OCI-LY3 (cell line): ENCODE measurements at regions not wholly inside any gene's neighbourhood (a gene's known extent, or its start where the extent isn't known, plus 50 kb on each side); places are given as distances from the start of the nearest gene placed in this dataset.
"Not testable (repeated sequence)": the region's sequence is repeated elsewhere in the genome, so short reads cannot be mapped to it uniquely, and the experiment has no call there.

ENCODE experiments used
- H2AFZ ChIP-seq: fragments of 200-600, 300-600 bp; shearing (Covaris generic); 2 replicates; pipeline ENCODE4 v1.6.0; 2014; ENCODE audit warnings: antibody characterized with exemption, low read depth, low read length
- H3K27ac ChIP-seq: fragments of 200-600, 300-600 bp; sonication (generic); 2 replicates; pipeline ENCODE4 v1.5.1; 2014; ENCODE audit warnings: mild to moderate bottlenecking, low read length, moderate library complexity, mixed read lengths
- H3K27me3 ChIP-seq: fragments of 200-600, 300-600 bp; sonication (generic); 2 replicates; pipeline ENCODE4 v1.6.1; 2014; ENCODE audit warnings: low read depth, low read length, mixed read lengths
- H3K36me3 ChIP-seq: fragments of 200-600, 300-600 bp; sonication (generic); replicated peaks from 2 replicates; pipeline ENCODE3; 2014; ENCODE audit warnings: low read depth, low read length, mixed read lengths
- H3K4me1 ChIP-seq: fragments of 300-600, 200-600 bp; sonication (generic); 2 replicates; pipeline ENCODE4 v1.6.1; 2014; ENCODE audit warnings: low read length, mixed read lengths
- H3K4me2 ChIP-seq: fragments of 200-600, 300-600 bp; sonication (generic); 2 replicates; pipeline ENCODE4 v1.6.1; 2014; ENCODE audit warnings: low read length, mixed read lengths
- H3K4me3 ChIP-seq: fragments of 300-600, 200-600 bp; sonication (generic); 2 replicates; pipeline ENCODE4 v1.5.1; 2014; ENCODE audit warnings: antibody characterized with exemption, mild to moderate bottlenecking, low read length, moderate library complexity
- H3K79me2 ChIP-seq: fragments of 300-600, 200-600 bp; shearing (Covaris generic); 2 replicates; pipeline ENCODE4 v1.6.1; 2014; ENCODE audit warnings: mild to moderate bottlenecking, low read length, mixed read lengths
- H3K9ac ChIP-seq: fragments of 300-600, 200-600 bp; shearing (Covaris generic); 2 replicates; pipeline ENCODE4 v1.6.0; 2014; ENCODE audit warnings: mild to moderate bottlenecking, low read length, moderate library complexity
- H3K9me3 ChIP-seq: fragments of 200-600, 300-600 bp; shearing (Covaris generic); 2 replicates; pipeline ENCODE4 v1.6.1; 2014; ENCODE audit warnings: low read length, mixed read lengths; ENCODE audit not compliant: insufficient read depth
- H4K20me1 ChIP-seq: fragments of 200-600, 300-600 bp; sonication (generic); 2 replicates; pipeline ENCODE4 v1.6.1; 2016; ENCODE audit warnings: low read length, mixed read lengths; ENCODE audit not compliant: insufficient read depth
- CTCF ChIP-seq: fragments of 200-600, 300-600 bp; sonication (generic); IDR thresholded peaks from 2 replicates; pipeline ENCODE4 v1.5.1; 2014; ENCODE audit warnings: antibody characterized with exemption, low read length, low read depth
- EZH2phosphoT487 ChIP-seq: fragments of 200-600 bp; shearing (Covaris generic); IDR thresholded peaks from 2 replicates; pipeline ENCODE4 v1.6.1; 2018; ENCODE audit warnings: antibody characterized with exemption, mixed run types, low read depth

- TF ChIP-seq EZH2phosphoT487 (no peak), CTCF (no peak)
- Histone ChIP-seq H3K4me1 (no peaks in the 10 kb centered on the region), H2AFZ (no peak overlapping the region), H3K79me2 (no peaks in the 10 kb centered on the region), H4K20me1 (no peaks in the 10 kb centered on the region), H3K4me2 (no peak overlapping the region), H3K27ac (no peak overlapping the region), H3K9ac (no peak overlapping the region), H3K4me3 (no peak overlapping the region), H3K27me3 (no peaks in the 10 kb centered on the region), H3K36me3 (no peaks in the 10 kb centered on the region), H3K9me3 (no peaks in the 10 kb centered on the region)
Measured at GRCh38 chrX:16060252-16060651, 63.1 kb upstream of the GRPR start.

GRCh38 chrX:16049126-16049525, 74.2 kb upstream of the GRPR start:
- H4K20me1 ChIP-seq, H3K27ac ChIP-seq, H3K9me3 ChIP-seq, H3K79me2 ChIP-seq, H3K4me2 ChIP-seq, H3K4me3 ChIP-seq, H2AFZ ChIP-seq, H3K36me3 ChIP-seq, H3K4me1 ChIP-seq, H3K9ac ChIP-seq, H3K27me3 ChIP-seq: not testable (repeated sequence)

GRCh38 chrX:16042980-16043379, 80.4 kb upstream of the GRPR start:
- Histone ChIP-seq H4K20me1 (no peaks in the 10 kb centered on the region), H3K79me2 (no peaks in the 10 kb centered on the region), H3K9me3 (no peaks in the 10 kb centered on the region), H3K4me2 (no peak overlapping the region), H3K4me3 (no peak overlapping the region), H3K27me3 (no peaks in the 10 kb centered on the region), H3K4me1 (no peaks in the 10 kb centered on the region), H2AFZ (no peak overlapping the region), H3K9ac (no peak overlapping the region), H3K36me3 (no peaks in the 10 kb centered on the region), H3K27ac (no peak overlapping the region)
- no peak for TF ChIP-seq EZH2phosphoT487
- TF ChIP-seq CTCF: no peak

DNA sequence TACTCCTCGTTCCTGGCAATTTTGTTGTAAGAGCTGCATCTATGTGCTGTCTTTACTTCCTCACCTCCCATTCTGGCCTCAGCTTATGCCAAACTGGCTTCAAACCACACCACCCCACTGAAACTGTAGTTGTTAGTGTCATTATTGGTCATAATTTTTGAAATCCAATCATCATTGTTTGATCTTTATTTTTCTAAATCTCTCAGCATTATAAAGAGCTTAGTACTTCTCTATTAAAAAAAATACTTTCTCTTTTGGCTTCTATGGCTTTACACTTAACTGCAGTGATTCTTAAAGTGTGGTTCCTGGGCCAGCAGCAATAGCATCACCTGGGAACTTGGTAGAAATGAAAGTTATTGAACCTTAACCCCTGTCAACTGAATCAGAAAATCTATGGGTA, 83.5 kb upstream of the GRPR start:
- H3K27me3 ChIP-seq: no peaks in the 10 kb centered on the region

More for the DNA sequence above, 83.5 kb upstream of the GRPR start:
- Histone ChIP-seq H2AFZ (no peak overlapping the region), H3K9me3 (no peaks in the 10 kb centered on the region), H4K20me1 (no peaks in the 10 kb centered on the region), H3K36me3 (no peaks in the 10 kb centered on the region), H3K27ac (no peak overlapping the region), H3K4me2 (no peak overlapping the region), H3K4me3 (no peak overlapping the region), H3K9ac (no peak overlapping the region), H3K79me2 (no peaks in the 10 kb centered on the region), H3K4me1 (no peaks in the 10 kb centered on the region)
- TF ChIP-seq CTCF: no peak
- no peak for TF ChIP-seq EZH2phosphoT487
